Ovary (tissue), 7 donors: ENCODE measurements at regions not wholly inside any gene's neighbourhood (a gene's known extent, or its start where the extent isn't known, plus 50 kb on each side); places are given as distances from the start of the nearest gene placed in this dataset.

Experiments used
- DNase-seq, 5 donors: peaks; one replicate each; pipeline ENCODE4 v3.0.0-alpha.2; 2019 to 2020
- H3K27ac ChIP-seq, 2 donors: fragments of 200-600 bp; one replicate each; pipeline versions ENCODE4 v1.5.1 to v1.8.0; 2019 to 2022
- H3K27me3 ChIP-seq: fragments of 200-600 bp; one replicate; pipeline ENCODE4 v1.8.0; 2022
- H3K36me3 ChIP-seq: fragments of 200-600 bp; sonication (generic); one replicate; pipeline ENCODE4 v1.5.1; 2019
- H3K4me1 ChIP-seq: one replicate; pipeline ENCODE4 v1.8.1; 2013; ENCODE audit warnings: mild to moderate bottlenecking, moderate library complexity; ENCODE audit not compliant: insufficient read depth
- H3K4me3 ChIP-seq: fragments of 200-600 bp; sonication (generic); one replicate; pipeline ENCODE4 v1.5.1; 2017
- H3K9me3 ChIP-seq, 2 donors: fragments of 200-600 bp in 1 of 2; sonication (generic) in 1 of 2; one replicate each; pipeline versions ENCODE4 v1.5.1 to v1.8.1; 2013 to 2019; ENCODE audit warnings: mild to moderate bottlenecking in 1 of 2, moderate library complexity in 1 of 2
- EP300 ChIP-seq: sonication (generic); formaldehyde crosslinking; IDR thresholded peaks from one replicate; pipeline ENCODE4 v1.6.1; 2017; ENCODE audit warnings: antibody characterized with exemption
- POLR2A ChIP-seq: fragments of 450-650 bp; IDR thresholded peaks from one replicate; pipeline ENCODE4 v1.6.1; 2017; ENCODE audit warnings: antibody characterized with exemption, mild to moderate bottlenecking, moderate library complexity
- WGBS, 3 donors: extraction: QIAGEN DNeasy Blood & Tissue Kit in 1 of 3; methylation state at CpG; one replicate each; pipeline versions ENCODE4 v1.1.5 to v1.1.7; 2013 to 2017; 5-methylcytosine and 5-hydroxymethylcytosine counted together
- intact Hi-C, 4 donors: fragments of 100-400 bp; cut with DNase I; formaldehyde crosslinking; loops; one replicate each; pipeline versions ENCODE4 v1.11.0 to v1.15.1; 2022 to 2023
- TF ChIP-seq, protein P1 (sequence below), 3 donors: fragments of 450-650 bp in 2 of 3; fragments of 200-600 bp in 1 of 3; IDR thresholded peaks; one replicate each; pipeline versions ENCODE4 v1.5.1 to v1.8.0; 2016 to 2022; ENCODE audit warnings: antibody characterized with exemption in 3 of 3, mild to moderate bottlenecking in 1 of 3
- donor health status: DM: no; HTN: no; CAD: no; lungs with moderate emphysema.
- donor health status: DM: no; HTN: no; CAD: no.
- donor health status: Bipolar disorder and iron deficiency.
- donor health status: DM: no; HTN: no; CAD: no.
- donor health status: DM: yes; HTN: yes; CAD: no.

DNA sequence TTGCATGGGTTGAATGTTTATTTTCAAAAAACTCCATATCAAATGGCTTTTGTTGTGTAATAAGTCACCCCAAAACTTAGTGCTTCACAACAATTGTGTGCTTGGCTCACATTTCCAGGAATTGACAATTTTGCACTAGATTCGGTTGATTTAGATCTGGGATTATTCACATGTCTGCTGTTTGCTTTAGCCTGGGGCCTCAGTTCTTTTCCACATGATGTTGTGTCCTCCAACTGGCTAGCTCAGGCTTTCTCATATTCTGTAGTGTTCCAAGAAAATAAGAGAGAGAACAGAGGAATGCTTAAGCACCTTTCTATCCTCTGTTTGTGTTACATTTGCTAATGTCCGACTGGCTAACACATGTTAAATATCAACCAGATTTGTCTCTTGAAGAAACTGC, 281.5 kb upstream of the ADGRL4 start:
- no peak overlapping the region for H3K27ac ChIP-seq
- no peaks in the 10 kb centered on the region for H3K9me3 ChIP-seq
- no peak for DNase-seq
- no peak overlapping the region for H3K4me3 ChIP-seq
- no peak for TF ChIP-seq EP300
- TF ChIP-seq, protein P1, sequence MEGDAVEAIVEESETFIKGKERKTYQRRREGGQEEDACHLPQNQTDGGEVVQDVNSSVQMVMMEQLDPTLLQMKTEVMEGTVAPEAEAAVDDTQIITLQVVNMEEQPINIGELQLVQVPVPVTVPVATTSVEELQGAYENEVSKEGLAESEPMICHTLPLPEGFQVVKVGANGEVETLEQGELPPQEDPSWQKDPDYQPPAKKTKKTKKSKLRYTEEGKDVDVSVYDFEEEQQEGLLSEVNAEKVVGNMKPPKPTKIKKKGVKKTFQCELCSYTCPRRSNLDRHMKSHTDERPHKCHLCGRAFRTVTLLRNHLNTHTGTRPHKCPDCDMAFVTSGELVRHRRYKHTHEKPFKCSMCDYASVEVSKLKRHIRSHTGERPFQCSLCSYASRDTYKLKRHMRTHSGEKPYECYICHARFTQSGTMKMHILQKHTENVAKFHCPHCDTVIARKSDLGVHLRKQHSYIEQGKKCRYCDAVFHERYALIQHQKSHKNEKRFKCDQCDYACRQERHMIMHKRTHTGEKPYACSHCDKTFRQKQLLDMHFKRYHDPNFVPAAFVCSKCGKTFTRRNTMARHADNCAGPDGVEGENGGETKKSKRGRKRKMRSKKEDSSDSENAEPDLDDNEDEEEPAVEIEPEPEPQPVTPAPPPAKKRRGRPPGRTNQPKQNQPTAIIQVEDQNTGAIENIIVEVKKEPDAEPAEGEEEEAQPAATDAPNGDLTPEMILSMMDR (IDR thresholded peaks at IDR 0.05) = no peak
- no peak for TF ChIP-seq POLR2A
- no peaks in the 10 kb centered on the region for H3K27me3 ChIP-seq
- 86 to 94% (median 89%) methylated on average over 2 of the region's 2 CpGs for WGBS, 3 donors
- no peaks in the 10 kb centered on the region for H3K4me1 ChIP-seq
- no peaks in the 10 kb centered on the region for H3K36me3 ChIP-seq
- intact Hi-C loops = no loop called here

DNA sequence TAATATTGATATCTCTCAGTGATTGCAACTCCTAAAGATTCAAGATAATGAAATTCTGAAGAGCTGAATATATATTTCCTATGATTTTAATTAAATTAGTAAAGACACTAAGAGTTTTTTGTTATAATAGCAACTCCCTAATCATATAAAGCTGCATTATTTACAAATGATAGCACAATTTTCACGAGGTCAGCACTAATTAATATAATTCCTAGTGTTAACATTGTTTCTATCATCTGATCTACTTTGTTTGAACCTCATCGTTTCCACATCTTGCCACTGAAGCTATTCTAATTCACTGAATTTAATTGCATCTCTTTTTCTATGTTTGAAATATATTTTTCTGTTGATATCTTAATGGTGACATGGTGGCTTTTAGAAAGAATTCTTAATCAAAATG, 279.1 kb upstream of the ADGRL4 start:
- no peak for TF ChIP-seq POLR2A
- TF ChIP-seq, protein P1 (IDR thresholded peaks at IDR 0.05) = no peak
- TF ChIP-seq EP300 = no peak
- no peak for DNase-seq
- Histone ChIP-seq H3K36me3 (no peaks in the 10 kb centered on the region), H3K9me3 (no peaks in the 10 kb centered on the region), H3K27ac (no peak overlapping the region), H3K4me3 (no peak overlapping the region), H3K4me1 (no peaks in the 10 kb centered on the region), H3K27me3 (no peaks in the 10 kb centered on the region)
- intact Hi-C loops = no loop called here
- 67 to 78% (median 71%) methylated on average over 2 of the region's 2 CpGs for WGBS, 3 donors

GRCh38 chr1:79283451-79283850, 276.9 kb upstream of the ADGRL4 start:
- H3K9me3 ChIP-seq = no peaks in the 10 kb centered on the region
- no peak overlapping the region for H3K4me3 ChIP-seq
- no peak for DNase-seq
- TF ChIP-seq POLR2A (no peak), EP300 (no peak)
- TF ChIP-seq, protein P1 (IDR thresholded peaks at IDR 0.05) = no peak
- no peak overlapping the region for H3K27ac ChIP-seq
- no peaks in the 10 kb centered on the region for H3K36me3 ChIP-seq
- WGBS, 3 donors = 92 to 95% (median 94%) methylated on average over 10 of the region's 10 CpGs
- no peaks in the 10 kb centered on the region for H3K4me1 ChIP-seq
- no peaks in the 10 kb centered on the region for H3K27me3 ChIP-seq
- intact Hi-C loops = no loop called here

DNA sequence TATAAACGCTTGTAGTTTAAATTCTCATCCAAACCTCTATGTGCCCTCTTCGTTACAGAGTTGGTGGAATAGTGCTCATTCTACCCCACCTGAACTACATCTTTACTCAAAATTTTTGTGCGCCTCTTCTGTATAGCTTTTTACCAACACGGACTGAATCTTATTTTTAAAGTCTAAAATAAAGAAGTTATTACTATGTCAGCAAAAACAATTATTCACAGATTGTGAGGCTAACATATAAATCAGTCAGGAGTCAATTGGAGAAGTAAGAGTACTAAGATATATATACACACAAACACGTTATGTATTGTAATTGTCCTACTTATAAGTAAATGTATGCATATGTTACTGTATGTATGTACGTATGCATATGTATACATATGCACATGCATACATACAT, 274.9 kb upstream of the ADGRL4 start:
- Histone ChIP-seq H3K9me3 (no peaks in the 10 kb centered on the region), H3K27ac (no peak overlapping the region), H3K36me3 (no peaks in the 10 kb centered on the region), H3K27me3 (no peaks in the 10 kb centered on the region), H3K4me1 (no peaks in the 10 kb centered on the region), H3K4me3 (no peak overlapping the region)
- intact Hi-C loops = no loop called here
- DNase-seq = no peak
- 75 to 87% (median 76%) methylated on average over 6 of the region's 6 CpGs for WGBS, 3 donors
- TF ChIP-seq POLR2A (no peak), EP300 (no peak)
- TF ChIP-seq, protein P1 (IDR thresholded peaks at IDR 0.05) = no peak

- no peaks in the 10 kb centered on the region for H3K27me3 ChIP-seq
- 86 to 100% (median 92%) methylated on average over 1 of the region's 1 CpG for whole genome bisulfite sequencing, 3 donors
These were observed 265.2 kb upstream of the ADGRL4 start for GRCh38 chr1:79271759-79272158.

More at GRCh38 chr1:79271759-79272158, 265.2 kb upstream of the ADGRL4 start:
- Histone ChIP-seq H3K27ac (no peak overlapping the region), H3K9me3 (no peaks in the 10 kb centered on the region), H3K36me3 (no peaks in the 10 kb centered on the region), H3K4me3 (no peak overlapping the region), H3K4me1 (no peaks in the 10 kb centered on the region)
- no peak for DNase-seq
- TF ChIP-seq EP300 = no peak
- TF ChIP-seq, protein P1 (IDR thresholded peaks at IDR 0.05) = no peak
- TF ChIP-seq POLR2A = no peak
- intact Hi-C loops = no loop called here
